ENCODE measurements at regions not wholly inside any gene's neighbourhood (a gene's known extent, or its start where the extent isn't known, plus 50 kb on each side); places are given as distances from the start of the nearest gene placed in this dataset.

DNA sequence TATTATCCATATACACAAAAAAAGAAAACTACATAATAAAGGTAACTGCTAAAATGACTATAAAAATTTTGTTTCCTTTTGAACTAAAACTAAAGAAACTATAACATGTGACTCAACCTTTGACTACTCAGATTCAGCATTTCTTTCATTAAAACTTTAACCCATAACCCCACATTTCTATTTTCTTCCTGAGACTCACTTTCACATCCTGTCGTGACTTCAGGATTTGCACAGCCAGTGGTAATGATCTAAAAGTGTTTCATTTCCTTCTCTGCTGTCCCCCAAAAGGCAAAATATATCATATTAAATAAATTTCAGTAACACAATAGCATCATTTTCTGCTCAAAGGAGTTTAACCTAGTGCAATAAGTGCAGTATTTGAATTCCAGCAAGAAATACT lies 1022.4 kb upstream of the DIAPH2 start:
- no peak for DNase-seq (ENCODE audit: extremely low spot score, unreplicated experiment)
- H3K4me3 Mint-ChIP-seq (ENCODE audit: unreplicated experiment): no peak overlapping the region
- no peaks in the 10 kb centered on the region for H3K36me3 Mint-ChIP-seq (ENCODE audit: unreplicated experiment)
- TF ChIP-seq, protein P1, sequence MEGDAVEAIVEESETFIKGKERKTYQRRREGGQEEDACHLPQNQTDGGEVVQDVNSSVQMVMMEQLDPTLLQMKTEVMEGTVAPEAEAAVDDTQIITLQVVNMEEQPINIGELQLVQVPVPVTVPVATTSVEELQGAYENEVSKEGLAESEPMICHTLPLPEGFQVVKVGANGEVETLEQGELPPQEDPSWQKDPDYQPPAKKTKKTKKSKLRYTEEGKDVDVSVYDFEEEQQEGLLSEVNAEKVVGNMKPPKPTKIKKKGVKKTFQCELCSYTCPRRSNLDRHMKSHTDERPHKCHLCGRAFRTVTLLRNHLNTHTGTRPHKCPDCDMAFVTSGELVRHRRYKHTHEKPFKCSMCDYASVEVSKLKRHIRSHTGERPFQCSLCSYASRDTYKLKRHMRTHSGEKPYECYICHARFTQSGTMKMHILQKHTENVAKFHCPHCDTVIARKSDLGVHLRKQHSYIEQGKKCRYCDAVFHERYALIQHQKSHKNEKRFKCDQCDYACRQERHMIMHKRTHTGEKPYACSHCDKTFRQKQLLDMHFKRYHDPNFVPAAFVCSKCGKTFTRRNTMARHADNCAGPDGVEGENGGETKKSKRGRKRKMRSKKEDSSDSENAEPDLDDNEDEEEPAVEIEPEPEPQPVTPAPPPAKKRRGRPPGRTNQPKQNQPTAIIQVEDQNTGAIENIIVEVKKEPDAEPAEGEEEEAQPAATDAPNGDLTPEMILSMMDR (IDR thresholded peaks at IDR 0.05): no peak
- H3K9me3 Mint-ChIP-seq (ENCODE audit: unreplicated experiment): peaks cover 44% of the 10 kb centered on the region
- H3K4me1 Mint-ChIP-seq (ENCODE audit: unreplicated experiment): no peaks in the 10 kb centered on the region
- H3K27ac Mint-ChIP-seq (ENCODE audit: unreplicated experiment): no peak overlapping the region
- no peaks in the 10 kb centered on the region for H3K27me3 Mint-ChIP-seq (ENCODE audit: unreplicated experiment)

- no peak overlapping the region for H3K4me3 Mint-ChIP-seq (ENCODE audit: unreplicated experiment)
- H3K9me3 Mint-ChIP-seq (ENCODE audit: unreplicated experiment): peaks cover 51% of the 10 kb centered on the region
- H3K36me3 Mint-ChIP-seq (ENCODE audit: unreplicated experiment): no peaks in the 10 kb centered on the region
- H3K4me1 Mint-ChIP-seq (ENCODE audit: unreplicated experiment): no peaks in the 10 kb centered on the region
- H3K27ac Mint-ChIP-seq (ENCODE audit: unreplicated experiment): no peak overlapping the region
- no peaks in the 10 kb centered on the region for H3K27me3 Mint-ChIP-seq (ENCODE audit: unreplicated experiment)
- TF ChIP-seq, protein P1 (IDR thresholded peaks at IDR 0.05): no peak
- no peak for DNase-seq (ENCODE audit: extremely low spot score, unreplicated experiment)
Observed at GRCh38 chrX:95666056-95666455, 1018.6 kb upstream of the DIAPH2 start.

GRCh38 chrX:95675011-95675410 lies 1009.6 kb upstream of the DIAPH2 start:
- H3K9me3 Mint-ChIP-seq (ENCODE audit: unreplicated experiment): peaks cover 5% of the 10 kb centered on the region
- no peaks in the 10 kb centered on the region for H3K36me3 Mint-ChIP-seq (ENCODE audit: unreplicated experiment)
- H3K4me1 Mint-ChIP-seq (ENCODE audit: unreplicated experiment): no peaks in the 10 kb centered on the region

GRCh38 chrX:95675794-95676193 lies 1008.8 kb upstream of the DIAPH2 start:
- Mint-ChIP-seq H3K27ac (ENCODE audit: unreplicated experiment) (no peak overlapping the region), H3K9me3 (ENCODE audit: unreplicated experiment) (peaks cover 4% of the 10 kb centered on the region), H3K27me3 (ENCODE audit: unreplicated experiment) (no peaks in the 10 kb centered on the region), H3K36me3 (ENCODE audit: unreplicated experiment) (no peaks in the 10 kb centered on the region), H3K4me1 (ENCODE audit: unreplicated experiment) (no peaks in the 10 kb centered on the region), H3K4me3 (ENCODE audit: unreplicated experiment) (no peak overlapping the region)
- DNase-seq (ENCODE audit: extremely low spot score, unreplicated experiment): no peak
- TF ChIP-seq, protein P1 (IDR thresholded peaks at IDR 0.05): no peak

More at GRCh38 chrX:95675011-95675410, 1009.6 kb upstream of the DIAPH2 start:
- Mint-ChIP-seq H3K4me3 (ENCODE audit: unreplicated experiment) (no peak overlapping the region), H3K27ac (ENCODE audit: unreplicated experiment) (no peak overlapping the region), H3K27me3 (ENCODE audit: unreplicated experiment) (no peaks in the 10 kb centered on the region)
- DNase-seq (ENCODE audit: extremely low spot score, unreplicated experiment): no peak
- TF ChIP-seq, protein P1 (IDR thresholded peaks at IDR 0.05): no peak

GRCh38 chrX:95678679-95679078 lies 1006.0 kb upstream of the DIAPH2 start:
- no peak for DNase-seq (ENCODE audit: extremely low spot score, unreplicated experiment)
- peaks cover 4% of the 10 kb centered on the region for H3K9me3 Mint-ChIP-seq (ENCODE audit: unreplicated experiment)
- no peaks in the 10 kb centered on the region for H3K27me3 Mint-ChIP-seq (ENCODE audit: unreplicated experiment)
- TF ChIP-seq, protein P1 (IDR thresholded peaks at IDR 0.05): no peak
- no peaks in the 10 kb centered on the region for H3K4me1 Mint-ChIP-seq (ENCODE audit: unreplicated experiment)
- H3K4me3 Mint-ChIP-seq (ENCODE audit: unreplicated experiment): no peak overlapping the region
- H3K36me3 Mint-ChIP-seq (ENCODE audit: unreplicated experiment): no peaks in the 10 kb centered on the region
- no peak overlapping the region for H3K27ac Mint-ChIP-seq (ENCODE audit: unreplicated experiment)
